ENCODE measurements at regions not wholly inside any gene's neighbourhood (a gene's known extent, or its start where the extent isn't known, plus 50 kb on each side); places are given as distances from the start of the nearest gene placed in this dataset.
"Not testable (repeated sequence)": the region's sequence is repeated elsewhere in the genome, so short reads cannot be mapped to it uniquely, and the experiment has no call there.

GRCh38 chr4:188578657-188579056, 439.4 kb downstream of the TRIML1 start:
- DNase-seq, result no peak

- no peak for DNase-seq
Measured at GRCh38 chr4:188596021-188596420, 456.8 kb downstream of the TRIML1 start.

GRCh38 chr4:188603646-188604045, 464.4 kb downstream of the TRIML1 start:
- no peak for DNase-seq

- DNase-seq, result no peak
Measured at GRCh38 chr4:188606635-188607034, 467.4 kb downstream of the TRIML1 start.

GRCh38 chr4:188611143-188611542, 471.9 kb downstream of the TRIML1 start:
- no peak for DNase-seq

- no peak for DNase-seq
Measured at GRCh38 chr4:188612659-188613058, 473.4 kb downstream of the TRIML1 start.

- DNase-seq, result no peak
Measured at GRCh38 chr4:188613976-188614375, 474.7 kb downstream of the TRIML1 start.

GRCh38 chr4:188619456-188620149, 480.4 kb downstream of the TRIML1 start:
- no peak for DNase-seq

GRCh38 chr4:188620608-188621007, 481.4 kb downstream of the TRIML1 start:
- DNase-seq, result no peak

GRCh38 chr4:188623314-188623854, 484.1 kb downstream of the TRIML1 start:
- DNase-seq, result no peak

GRCh38 chr4:188624370-188624769, 485.1 kb downstream of the TRIML1 start:
- no peak for DNase-seq

- DNase-seq, result no peak
Measured at GRCh38 chr4:188627892-188628291, 488.7 kb downstream of the TRIML1 start.

GRCh38 chr4:188639479-188640100, 500.3 kb downstream of the TRIML1 start:
- no peak for DNase-seq

- no peak for DNase-seq
Measured at GRCh38 chr4:188647820-188648370, 508.7 kb downstream of the TRIML1 start.

- DNase-seq, result no peak
Measured at GRCh38 chr4:188649635-188650034, 510.4 kb downstream of the TRIML1 start.

GRCh38 chr4:188650516-188650915, 511.3 kb downstream of the TRIML1 start:
- DNase-seq, result no peak

- no peak for DNase-seq
Measured at GRCh38 chr4:188657365-188657764, 518.1 kb downstream of the TRIML1 start.

GRCh38 chr4:188658958-188659522, 519.8 kb downstream of the TRIML1 start:
- DNase-seq, result no peak

- no peak for DNase-seq
Measured at GRCh38 chr4:188660796-188661195, 521.6 kb downstream of the TRIML1 start.

GRCh38 chr4:188661502-188661901, 522.3 kb downstream of the TRIML1 start:
- no peak for DNase-seq

- no peak for DNase-seq
Measured at GRCh38 chr4:188663369-188663768, 524.1 kb downstream of the TRIML1 start.

- no peak for DNase-seq
Measured at GRCh38 chr4:188665491-188666457, 526.5 kb downstream of the TRIML1 start.

GRCh38 chr4:188678691-188679090, 539.5 kb downstream of the TRIML1 start:
- DNase-seq, result not testable (repeated sequence)
